ENCODE measurements at regions not wholly inside any gene's neighbourhood (a gene's known extent, or its start where the extent isn't known, plus 50 kb on each side); places are given as distances from the start of the nearest gene placed in this dataset.

DNA sequence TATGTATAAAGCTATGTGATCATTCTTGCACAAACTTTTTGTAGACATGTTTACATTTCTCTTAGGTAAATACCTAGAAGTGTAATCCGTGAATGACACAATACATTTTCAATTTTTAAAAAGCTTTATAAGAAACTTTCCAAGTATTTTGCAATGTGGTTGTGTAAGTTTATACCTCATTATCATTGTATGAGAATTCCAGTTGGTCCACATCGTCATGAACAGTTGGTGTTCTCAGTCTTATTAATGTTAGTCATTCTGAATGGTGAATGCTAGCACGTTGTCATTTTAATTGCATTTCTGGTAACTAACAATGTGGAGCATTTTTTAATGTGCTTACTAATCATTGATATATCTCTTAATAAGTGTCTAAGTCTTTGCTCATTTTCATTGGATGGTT lies 116.5 kb upstream of the F13A1 start:
- H3K27ac ChIP-seq (ENCODE audit: low read depth, low read length), result no peak overlapping the region
- no peaks in the 10 kb centered on the region for H3K79me2 ChIP-seq (ENCODE audit: insufficient read depth, low read length)
- DNase-seq (ENCODE audit: low read depth, low spot score) (no peak), ATAC-seq (no peak)
- ChIA-PET RAD21 (ENCODE audit: low non-redundant PET in 1 of 2, low total read pairs in 2 of 2, uncharacterized antibody in 2 of 2, unreplicated experiment in 2 of 2) (no interaction called here), CTCF (no interaction called here), POLR2A (no interaction called here)
- no peak for TF ChIP-seq YY1 (IDR thresholded peaks at IDR 0.05; ENCODE audit: extremely low read depth, insufficient replicate concordance, low read depth, low read length)
- TF ChIP-seq, protein P1, sequence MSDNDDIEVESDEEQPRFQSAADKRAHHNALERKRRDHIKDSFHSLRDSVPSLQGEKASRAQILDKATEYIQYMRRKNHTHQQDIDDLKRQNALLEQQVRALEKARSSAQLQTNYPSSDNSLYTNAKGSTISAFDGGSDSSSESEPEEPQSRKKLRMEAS (IDR thresholded peaks at IDR 0.05), result no peak
- no peak for TF ChIP-seq ZNF274 (IDR thresholded peaks at IDR 0.05; ENCODE audit: low read depth, low read length)
- no peak for TF ChIP-seq CBX3 (IDR thresholded peaks at IDR 0.05; ENCODE audit: low read depth)
- TF ChIP-seq, protein P2, sequence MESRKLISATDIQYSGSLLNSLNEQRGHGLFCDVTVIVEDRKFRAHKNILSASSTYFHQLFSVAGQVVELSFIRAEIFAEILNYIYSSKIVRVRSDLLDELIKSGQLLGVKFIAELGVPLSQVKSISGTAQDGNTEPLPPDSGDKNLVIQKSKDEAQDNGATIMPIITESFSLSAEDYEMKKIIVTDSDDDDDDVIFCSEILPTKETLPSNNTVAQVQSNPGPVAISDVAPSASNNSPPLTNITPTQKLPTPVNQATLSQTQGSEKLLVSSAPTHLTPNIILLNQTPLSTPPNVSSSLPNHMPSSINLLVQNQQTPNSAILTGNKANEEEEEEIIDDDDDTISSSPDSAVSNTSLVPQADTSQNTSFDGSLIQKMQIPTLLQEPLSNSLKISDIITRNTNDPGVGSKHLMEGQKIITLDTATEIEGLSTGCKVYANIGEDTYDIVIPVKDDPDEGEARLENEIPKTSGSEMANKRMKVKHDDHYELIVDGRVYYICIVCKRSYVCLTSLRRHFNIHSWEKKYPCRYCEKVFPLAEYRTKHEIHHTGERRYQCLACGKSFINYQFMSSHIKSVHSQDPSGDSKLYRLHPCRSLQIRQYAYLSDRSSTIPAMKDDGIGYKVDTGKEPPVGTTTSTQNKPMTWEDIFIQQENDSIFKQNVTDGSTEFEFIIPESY (IDR thresholded peaks at IDR 0.05; ENCODE audit: extremely low read depth, insufficient replicate concordance, low read length), result no peak
- TF ChIP-seq POLR2A (IDR thresholded peaks at IDR 0.05; ENCODE audit: borderline replicate concordance, extremely low read depth, insufficient read depth, insufficient read length), result no peak
- no peak for TF ChIP-seq SRF (IDR thresholded peaks at IDR 0.05; ENCODE audit: low read depth)
- TF ChIP-seq FOSL1 (IDR thresholded peaks at IDR 0.05; ENCODE audit: low read depth), result no peak
- no peaks in the 10 kb centered on the region for H3K9me2 ChIP-seq (ENCODE audit: insufficient read depth)
- no peaks in the 10 kb centered on the region for H3K4me1 ChIP-seq (ENCODE audit: control insufficient read depth in 1 of 2, insufficient read depth in 2 of 2, low read length in 2 of 2)
- H4K20me1 ChIP-seq (ENCODE audit: insufficient read depth), result no peaks in the 10 kb centered on the region
- H3K4me3 ChIP-seq (replicated peaks in 1 of 2; ENCODE audit: low read depth in 1 of 2, low read length in 2 of 2), result no peak overlapping the region
- H3K27me3 ChIP-seq (ENCODE audit: insufficient read depth, low read length), result peaks cover 28% of the 10 kb centered on the region
- intact Hi-C loops (cut with micrococcal nuclease), result no loop called here
- no peak overlapping the region for H2AFZ ChIP-seq (ENCODE audit: low read depth, low read length, poor library complexity, severe bottlenecking)
- no peaks in the 10 kb centered on the region for H3K36me3 ChIP-seq (ENCODE audit: control insufficient read depth in 1 of 2, insufficient read depth in 2 of 2, low read length in 2 of 2)
- H3K9me3 ChIP-seq (ENCODE audit: control insufficient read depth in 1 of 2, insufficient read depth in 1 of 2, low read depth in 1 of 2, low read length in 2 of 2), result no peaks in the 10 kb centered on the region
- no TSS peak for BruUV-seq (replicated peaks)
- no peak overlapping the region for H3K9ac ChIP-seq (ENCODE audit: low read length)
- H3K4me2 ChIP-seq (ENCODE audit: low read length), result no peak overlapping the region

GRCh38 chr6:6438286-6438685 lies 117.8 kb upstream of the F13A1 start:
- TF ChIP-seq SIN3A (IDR thresholded peaks at IDR 0.05; ENCODE audit: low read depth) (no peak), POLR2A (IDR thresholded peaks at IDR 0.05; ENCODE audit: borderline replicate concordance, extremely low read depth, insufficient read depth, insufficient read length) (no peak), POLR2AphosphoS5 (IDR thresholded peaks at IDR 0.05; ENCODE audit: low read depth, low read length) (no peak), CEBPB (IDR thresholded peaks at IDR 0.05; ENCODE audit: low read depth) (no peak), EZH2 (IDR thresholded peaks at IDR 0.05) (no peak), REST (IDR thresholded peaks at IDR 0.05; ENCODE audit: low read depth) (no peak), ZFX (IDR thresholded peaks at IDR 0.05) (no peak), JUND (IDR thresholded peaks at IDR 0.05) (no peak), TCF7L2 (IDR thresholded peaks at IDR 0.05; ENCODE audit: borderline replicate concordance, extremely low read depth, insufficient read depth, insufficient read length) (no peak), YY1 (IDR thresholded peaks at IDR 0.05; ENCODE audit: extremely low read depth, insufficient replicate concordance, low read depth, low read length) (no peak)
- no TSS peak for BruUV-seq (replicated peaks)
- ChIA-PET POLR2A (no interaction called here), CTCF (no interaction called here), RAD21 (ENCODE audit: low non-redundant PET in 1 of 2, low total read pairs in 2 of 2, uncharacterized antibody in 2 of 2, unreplicated experiment in 2 of 2) (no interaction called here)
- peaks cover 17% of the 10 kb centered on the region for H3K27me3 ChIP-seq (ENCODE audit: insufficient read depth, low read length)
- H3K27ac ChIP-seq (ENCODE audit: low read depth, low read length), result no peak overlapping the region
- intact Hi-C loops (cut with micrococcal nuclease), result no loop called here
- H3K4me3 ChIP-seq (replicated peaks in 1 of 2; ENCODE audit: low read depth in 1 of 2, low read length in 2 of 2), result no peak overlapping the region
- H3K79me2 ChIP-seq (ENCODE audit: insufficient read depth, low read length), result no peaks in the 10 kb centered on the region
- H3K9ac ChIP-seq (ENCODE audit: low read length), result no peak overlapping the region
- no peaks in the 10 kb centered on the region for H3K36me3 ChIP-seq (ENCODE audit: control insufficient read depth in 1 of 2, insufficient read depth in 2 of 2, low read length in 2 of 2)
- H4K20me1 ChIP-seq (ENCODE audit: insufficient read depth), result no peaks in the 10 kb centered on the region
- H3K4me2 ChIP-seq (ENCODE audit: low read length), result no peak overlapping the region
- no peaks in the 10 kb centered on the region for H3K9me2 ChIP-seq (ENCODE audit: insufficient read depth)
- DNase-seq (ENCODE audit: low read depth, low spot score) (no peak), ATAC-seq (no peak)
- H2AFZ ChIP-seq (ENCODE audit: low read depth, low read length, poor library complexity, severe bottlenecking), result no peak overlapping the region
- H3K9me3 ChIP-seq (ENCODE audit: control insufficient read depth in 1 of 2, insufficient read depth in 1 of 2, low read depth in 1 of 2, low read length in 2 of 2), result no peaks in the 10 kb centered on the region
- no peaks in the 10 kb centered on the region for H3K4me1 ChIP-seq (ENCODE audit: control insufficient read depth in 1 of 2, insufficient read depth in 2 of 2, low read length in 2 of 2)

All from HCT116 (cell line).